ENCODE measurements at regions not wholly inside any gene's neighbourhood (a gene's known extent, or its start where the extent isn't known, plus 50 kb on each side); places are given as distances from the start of the nearest gene placed in this dataset.

GRCh38 chr5:1936901-1937300 is 54.2 kb upstream of the IRX4 start:
- TF ChIP-seq CTCF (IDR thresholded peaks at IDR 0.05 in 2 of 3, conservative IDR thresholded peaks at IDR 0.05 in 1 of 3; ENCODE audit: borderline replicate concordance in 1 of 3, insufficient read depth in 1 of 3, low read depth in 2 of 3, low read length in 2 of 3), result no peak
- TF ChIP-seq MAX (IDR thresholded peaks at IDR 0.05), result no peak
- TF ChIP-seq ZBTB33 (IDR thresholded peaks at IDR 0.05; ENCODE audit: extremely low read depth, insufficient replicate concordance, low read length), result no peak
- TF ChIP-seq EZH2 (IDR thresholded peaks at IDR 0.05), result no peak
- TF ChIP-seq POLR2AphosphoS5 (IDR thresholded peaks at IDR 0.05; ENCODE audit: low read depth, low read length), result no peak
- TF ChIP-seq, protein P1, sequence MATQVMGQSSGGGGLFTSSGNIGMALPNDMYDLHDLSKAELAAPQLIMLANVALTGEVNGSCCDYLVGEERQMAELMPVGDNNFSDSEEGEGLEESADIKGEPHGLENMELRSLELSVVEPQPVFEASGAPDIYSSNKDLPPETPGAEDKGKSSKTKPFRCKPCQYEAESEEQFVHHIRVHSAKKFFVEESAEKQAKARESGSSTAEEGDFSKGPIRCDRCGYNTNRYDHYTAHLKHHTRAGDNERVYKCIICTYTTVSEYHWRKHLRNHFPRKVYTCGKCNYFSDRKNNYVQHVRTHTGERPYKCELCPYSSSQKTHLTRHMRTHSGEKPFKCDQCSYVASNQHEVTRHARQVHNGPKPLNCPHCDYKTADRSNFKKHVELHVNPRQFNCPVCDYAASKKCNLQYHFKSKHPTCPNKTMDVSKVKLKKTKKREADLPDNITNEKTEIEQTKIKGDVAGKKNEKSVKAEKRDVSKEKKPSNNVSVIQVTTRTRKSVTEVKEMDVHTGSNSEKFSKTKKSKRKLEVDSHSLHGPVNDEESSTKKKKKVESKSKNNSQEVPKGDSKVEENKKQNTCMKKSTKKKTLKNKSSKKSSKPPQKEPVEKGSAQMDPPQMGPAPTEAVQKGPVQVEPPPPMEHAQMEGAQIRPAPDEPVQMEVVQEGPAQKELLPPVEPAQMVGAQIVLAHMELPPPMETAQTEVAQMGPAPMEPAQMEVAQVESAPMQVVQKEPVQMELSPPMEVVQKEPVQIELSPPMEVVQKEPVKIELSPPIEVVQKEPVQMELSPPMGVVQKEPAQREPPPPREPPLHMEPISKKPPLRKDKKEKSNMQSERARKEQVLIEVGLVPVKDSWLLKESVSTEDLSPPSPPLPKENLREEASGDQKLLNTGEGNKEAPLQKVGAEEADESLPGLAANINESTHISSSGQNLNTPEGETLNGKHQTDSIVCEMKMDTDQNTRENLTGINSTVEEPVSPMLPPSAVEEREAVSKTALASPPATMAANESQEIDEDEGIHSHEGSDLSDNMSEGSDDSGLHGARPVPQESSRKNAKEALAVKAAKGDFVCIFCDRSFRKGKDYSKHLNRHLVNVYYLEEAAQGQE (IDR thresholded peaks at IDR 0.05; ENCODE audit: low read depth), result no peak
- TF ChIP-seq ELF1 (IDR thresholded peaks at IDR 0.05; ENCODE audit: borderline replicate concordance, low read depth), result no peak
- no peak for TF ChIP-seq SP1 (IDR thresholded peaks at IDR 0.05; ENCODE audit: low read depth)
- no peak for TF ChIP-seq POLR2A (IDR thresholded peaks at IDR 0.05; ENCODE audit: borderline replicate concordance, extremely low read depth, insufficient read depth, insufficient read length)
- TF ChIP-seq YY1 (IDR thresholded peaks at IDR 0.05; ENCODE audit: extremely low read depth, insufficient replicate concordance, low read depth, low read length), result no peak
- no peak for TF ChIP-seq RAD21 (IDR thresholded peaks at IDR 0.05; ENCODE audit: low read depth)

All from HCT116 (cell line).